ENCODE measurements at regions not wholly inside any gene's neighbourhood (a gene's known extent, or its start where the extent isn't known, plus 50 kb on each side); places are given as distances from the start of the nearest gene placed in this dataset.

- H3K79me2 ChIP-seq (ENCODE audit: control insufficient read depth in 1 of 2, insufficient read depth in 2 of 2, low read length in 2 of 2), result no peaks in the 10 kb centered on the region
- DNase-seq (ENCODE audit: low read depth in 1 of 2, low spot score in 2 of 2), result peak; percentile 54 to 60
- no peaks in the 10 kb centered on the region for H4K20me1 ChIP-seq (replicated peaks in 1 of 2; ENCODE audit: control insufficient read depth in 1 of 2, insufficient read depth in 2 of 2, low read length in 2 of 2)
- H4K5ac ChIP-seq (ENCODE audit: insufficient read length, low read depth, low read length), result no peak overlapping the region
- POLR2A ChIA-PET (ENCODE audit: partially characterized antibody), result no interaction called here
- no peak overlapping the region for H3K18ac ChIP-seq (ENCODE audit: extremely low read depth, low read length)
- H4K91ac ChIP-seq (replicated peaks; ENCODE audit: insufficient read length, low read length), result no peak overlapping the region
- H3K56ac ChIP-seq (replicated peaks; ENCODE audit: insufficient read length, low read depth, low read length), result no peak overlapping the region
- peak overlapping the region; percentile 77; the same call in 1 of the 2 replicates for H2AFZ ChIP-seq (ENCODE audit: low read length)
- no peak overlapping the region for H2BK20ac ChIP-seq (ENCODE audit: low read length)
- H4K8ac ChIP-seq (ENCODE audit: extremely low read depth, insufficient read depth, low read length), result no peak overlapping the region
- no peak overlapping the region for H3K27ac ChIP-seq (ENCODE audit: low read depth, low read length)
- peaks cover 0 to 3% (median 0%) of the 10 kb centered on the region in 4 experiments; a peak in 1 of 7 replicates for H3K4me1 ChIP-seq (replicated peaks in 1 of 4; ENCODE audit: control insufficient read depth in 3 of 4, insufficient read depth in 4 of 4, low read length in 3 of 4)
- H2BK120ac ChIP-seq (replicated peaks; ENCODE audit: low read depth, low read length), result no peak overlapping the region
- no peak overlapping the region for H3K9ac ChIP-seq (replicated peaks in 1 of 4; ENCODE audit: extremely low read depth in 1 of 4, low read depth in 3 of 4, low read length in 3 of 4)
- no peak overlapping the region for H2BK5ac ChIP-seq (ENCODE audit: low read depth, low read length)
- WGBS, 2 experiments (ENCODE audit: extremely low coverage in 1 of 2, insufficient coverage in 1 of 2, insufficient read length in 1 of 2, insufficient replicate concordance in 2 of 2, low coverage in 1 of 2, low lambda C conversion rate in 2 of 2, missing lambda C conversion rate in 1 of 2), result 81% methylated on average over 2 of the region's 2 CpGs; no CpG with 5 or more reads in 1 of the 2 experiments
- no peaks in the 10 kb centered on the region for H3K9me3 ChIP-seq (ENCODE audit: insufficient read depth in 2 of 2, low read depth in 1 of 2, low read length in 1 of 2)
- no peaks in the 10 kb centered on the region for H3K79me1 ChIP-seq (ENCODE audit: low read depth, low read length)
- no peak overlapping the region for H3K4me3 ChIP-seq (ENCODE audit: extremely low read depth in 1 of 4, insufficient read depth in 2 of 4, low read depth in 3 of 4, low read length in 4 of 4)
- H3K27me3 ChIP-seq (replicated peaks in 1 of 4; ENCODE audit: control insufficient read depth in 3 of 4, extremely low read depth in 1 of 4, insufficient read depth in 3 of 4, low read length in 3 of 4), result no peaks in the 10 kb centered on the region
- H3K4me2 ChIP-seq (ENCODE audit: insufficient read depth in 1 of 2, low read depth in 2 of 2, low read length in 2 of 2), result no peak overlapping the region
- no peaks in the 10 kb centered on the region for H3K23me2 ChIP-seq (ENCODE audit: low read depth, low read length)
- no peak overlapping the region for H2AK5ac ChIP-seq (ENCODE audit: low read depth, low read length)
- no peaks in the 10 kb centered on the region for H3K36me3 ChIP-seq (ENCODE audit: control insufficient read depth in 2 of 4, insufficient read depth in 4 of 4, low read length in 3 of 4)
- no peak overlapping the region for H2BK12ac ChIP-seq (ENCODE audit: low read depth, low read length)
- peak; percentile 84 for FAIRE-seq
- no peak overlapping the region for H2BK15ac ChIP-seq (ENCODE audit: low read length)
- CTCF ChIA-PET (ENCODE audit: partially characterized antibody), result interaction anchor here (0.6 to 1.5 kb wide), 25 partner anchors 11 to 722 kb away, joined by 3 to 15 read pairs (median 4); no protein-coding TSS in a partner anchor
- H3K14ac ChIP-seq (ENCODE audit: insufficient read length), result no peak overlapping the region
- H3K4ac ChIP-seq (replicated peaks; ENCODE audit: insufficient read length, low read depth, low read length), result no peak overlapping the region
- no peak overlapping the region for H3K23ac ChIP-seq (ENCODE audit: insufficient read length)
- TF ChIP-seq TAF7 (optimal IDR thresholded peaks at IDR 0.05; ENCODE audit: borderline replicate concordance, low read depth, low read length) (peak; percentile 23), USF2 (IDR thresholded peaks at IDR 0.05; ENCODE audit: low read length) (no peak), CTCF (IDR thresholded peaks at IDR 0.05; ENCODE audit: control extremely low read depth in 1 of 3, insufficient read depth in 1 of 3, low read depth in 1 of 3, low read length in 3 of 3) (peak; percentile 8 to 89 (median 85)), SIN3A (conservative IDR thresholded peaks at IDR 0.05 in 1 of 2, IDR thresholded peaks at IDR 0.05 in 1 of 2; ENCODE audit: low read depth in 1 of 2, low read length in 2 of 2) (no peak), SRF (IDR thresholded peaks at IDR 0.05; ENCODE audit: low read depth, low read length) (no peak), ATF2 (IDR thresholded peaks at IDR 0.05; ENCODE audit: low read length) (0 out of 2 replicates have a peak, but pooled peaks have one; percentile 29), TEAD4 (IDR thresholded peaks at IDR 0.05; ENCODE audit: low read depth, low read length) (0 out of 2 replicates have a peak, but pooled peaks have one; percentile 6)
Measured at GRCh38 chr3:193190146-193190786, 50.8 kb upstream of the PLAAT1 start.
